SK-MEL-5 (cell line): ENCODE measurements at regions not wholly inside any gene's neighbourhood (a gene's known extent, or its start where the extent isn't known, plus 50 kb on each side); places are given as distances from the start of the nearest gene placed in this dataset.

Experiments used
- DNase-seq: peaks from one replicate; pipeline ENCODE4 v3.0.0-alpha.2; 2016; ENCODE audit warnings: low read depth, low spot score
- in situ Hi-C: cut with HindIII; loops from 2 replicates; pipeline ENCODE4 v1.10.0; 2016; ENCODE audit warnings: low sequenced_read_pairs, high pct_unique_total_duplicates, low pct_unique_long_range_greater_than_20kb

- no peak for DNase-seq
- in situ Hi-C loops = no loop called here
Measured at GRCh38 chrX:147675819-147676218, 235.9 kb upstream of the FMR1 start.

DNA sequence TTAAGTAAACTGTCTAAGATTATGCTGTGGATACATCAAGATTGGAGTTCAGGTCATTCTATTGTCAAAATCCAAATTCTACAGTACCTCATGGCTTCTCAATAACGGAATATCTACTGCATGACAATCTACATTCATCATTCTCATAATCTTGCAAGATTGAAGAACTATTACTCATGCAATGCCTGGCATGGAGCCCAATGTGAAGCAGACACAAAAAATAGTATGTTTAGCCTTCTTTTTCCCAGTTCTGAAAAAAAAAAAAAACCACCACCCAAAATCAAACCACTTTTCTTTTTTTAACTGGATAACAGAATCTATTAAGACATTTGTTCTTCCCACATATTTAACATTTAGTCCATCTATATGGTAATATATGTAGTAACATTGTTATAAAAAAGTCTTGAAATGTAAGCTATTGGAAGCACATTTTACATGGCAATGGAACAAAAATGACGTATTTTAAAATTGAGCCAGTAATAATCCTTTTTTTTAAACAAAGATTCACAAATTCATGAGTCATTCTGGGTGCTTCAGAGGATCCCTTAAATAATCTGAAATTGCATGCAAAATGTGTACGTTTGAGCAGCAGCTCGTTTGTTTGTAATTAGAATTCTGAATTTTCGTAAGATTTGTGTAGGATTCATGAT is 232.2 kb upstream of the FMR1 start:
- in situ Hi-C loops = no loop called here
- no peak for DNase-seq

GRCh38 chrX:147680251-147680650 is 231.5 kb upstream of the FMR1 start:
- in situ Hi-C loops = no loop called here
- DNase-seq = no peak

DNA sequence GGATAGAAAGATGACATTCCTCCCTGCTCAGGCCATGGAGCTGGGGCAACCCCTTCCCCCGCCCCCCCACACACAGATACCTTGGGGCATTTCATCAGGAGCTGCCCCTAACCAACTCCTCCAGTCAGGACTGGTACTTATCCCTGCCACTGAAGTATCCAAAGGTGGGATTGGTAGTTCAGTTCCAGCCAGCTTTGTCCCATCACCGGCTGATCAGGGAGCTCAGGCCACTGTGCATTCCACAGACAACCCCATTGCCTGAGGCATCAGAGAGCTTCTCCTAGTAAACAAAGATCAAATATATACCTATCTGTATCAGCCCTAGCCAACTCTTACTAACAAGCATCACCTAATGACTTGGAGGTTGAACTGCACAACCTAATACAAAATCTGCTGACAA is 218.2 kb upstream of the FMR1 start:
- in situ Hi-C loops = no loop called here
- DNase-seq = no peak

DNA sequence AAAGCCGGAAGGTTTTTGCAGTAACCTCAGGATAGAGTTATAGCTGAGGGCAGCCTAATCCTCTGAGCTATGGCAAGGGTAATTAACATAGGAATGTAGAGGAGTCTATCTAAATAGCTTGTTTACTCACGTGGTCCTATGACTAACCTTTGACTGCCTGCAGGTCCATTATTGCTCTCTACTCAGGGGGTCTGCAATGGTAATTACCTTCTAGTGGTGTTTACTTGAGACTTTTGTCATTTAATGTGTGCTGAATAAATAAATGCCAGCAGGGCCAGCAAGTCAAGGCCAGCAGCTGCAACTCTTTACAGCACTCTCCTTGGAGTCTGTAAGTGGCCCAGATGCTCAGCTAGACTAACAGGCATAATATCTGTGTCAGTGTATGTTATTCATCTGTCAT is 212.7 kb upstream of the FMR1 start:
- no peak for DNase-seq
- in situ Hi-C loops = no loop called here

DNA sequence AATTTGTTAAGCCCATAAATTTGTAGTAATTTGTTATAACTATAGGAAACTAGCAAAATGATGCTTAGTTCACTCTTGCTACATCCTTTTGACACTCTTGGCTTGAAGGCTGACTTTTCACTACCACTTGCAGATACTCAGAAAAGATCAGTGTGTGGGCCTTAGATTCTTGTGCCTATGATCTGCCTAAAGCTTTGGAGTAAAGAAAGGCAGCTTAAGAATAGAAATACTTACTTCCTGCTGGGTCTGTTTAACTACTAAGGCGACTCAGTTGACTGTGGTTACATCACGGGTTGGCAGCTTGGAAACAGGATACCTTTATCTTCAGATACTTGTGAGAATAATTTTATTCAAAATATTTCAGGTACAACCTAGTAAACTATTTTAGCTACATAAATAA is 201.4 kb upstream of the FMR1 start:
- in situ Hi-C loops = no loop called here
- no peak for DNase-seq

GRCh38 chrX:147733369-147733768 is 178.3 kb upstream of the FMR1 start:
- no peak for DNase-seq
- in situ Hi-C loops = no loop called here

GRCh38 chrX:147735364-147735763 is 176.4 kb upstream of the FMR1 start:
- DNase-seq = no peak
- in situ Hi-C loops = no loop called here

GRCh38 chrX:147736045-147736444 is 175.7 kb upstream of the FMR1 start:
- in situ Hi-C loops = no loop called here
- DNase-seq = no peak

GRCh38 chrX:147737690-147738089 is 174.0 kb upstream of the FMR1 start:
- in situ Hi-C loops = no loop called here
- DNase-seq = no peak

DNA sequence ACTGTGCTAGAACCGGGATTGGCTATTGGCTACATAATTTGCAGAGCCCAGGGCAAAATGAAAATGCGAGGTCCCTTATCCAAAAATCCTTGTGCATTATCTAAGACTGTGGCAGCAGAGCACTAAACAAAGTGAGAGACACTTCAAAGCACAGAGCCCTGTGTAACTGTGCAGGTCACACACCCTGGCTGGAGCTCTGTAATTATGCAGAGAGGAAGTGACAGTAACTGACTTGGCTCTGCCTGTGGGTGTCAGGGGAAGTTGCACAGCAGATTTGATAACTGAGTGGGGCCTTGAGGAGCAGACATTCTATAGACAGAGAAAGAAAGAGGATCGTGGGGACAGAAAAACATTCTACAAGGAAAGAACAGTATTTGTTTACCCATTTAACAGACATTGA is 173.5 kb upstream of the FMR1 start:
- DNase-seq = no peak
- in situ Hi-C loops = no loop called here

DNA sequence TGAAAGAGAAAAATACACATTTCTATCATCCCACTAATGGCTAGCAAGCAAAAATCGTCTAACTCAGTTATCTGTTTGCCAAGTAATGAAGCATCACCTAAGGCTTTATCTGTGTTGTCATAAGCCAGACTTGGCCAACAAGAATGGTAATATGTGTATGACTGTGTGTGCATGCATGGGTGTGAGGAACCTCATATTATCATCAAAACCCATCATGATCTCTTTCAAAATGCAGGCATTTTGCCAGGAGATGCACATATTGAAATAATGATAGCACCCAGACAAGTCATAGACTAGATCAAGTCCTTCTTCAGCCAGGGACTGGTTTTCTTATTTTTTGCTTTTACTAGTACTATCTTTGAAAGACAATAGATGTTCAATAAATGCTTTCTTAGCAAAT is 172.5 kb upstream of the FMR1 start:
- DNase-seq = no peak
- in situ Hi-C loops = no loop called here

DNA sequence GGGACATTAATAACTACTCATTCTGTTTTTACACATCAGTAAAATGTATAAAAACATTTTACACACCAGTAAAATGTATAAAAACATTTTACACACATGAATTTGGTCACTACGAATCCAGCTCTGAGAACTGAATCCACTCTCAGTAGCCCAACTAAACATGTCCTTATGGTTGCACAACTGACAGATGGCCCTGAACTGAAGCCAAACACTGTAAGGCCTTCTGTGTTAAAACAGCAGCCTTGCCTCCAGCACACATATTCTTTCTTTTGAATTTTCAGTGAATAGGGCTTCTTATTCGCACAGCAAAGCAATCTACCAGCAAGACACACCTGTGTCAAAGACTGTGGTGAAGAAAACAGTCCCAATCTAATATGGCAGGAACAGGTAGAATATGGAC is 169.9 kb upstream of the FMR1 start:
- no peak for DNase-seq
- in situ Hi-C loops = no loop called here

- in situ Hi-C loops = no loop called here
Measured at GRCh38 chrX:147749308-147749707, 162.4 kb upstream of the FMR1 start.

GRCh38 chrX:147757750-147758149 is 154.0 kb upstream of the FMR1 start:
- no peak for DNase-seq
- in situ Hi-C loops = no loop called here

More at GRCh38 chrX:147749308-147749707, 162.4 kb upstream of the FMR1 start:
- DNase-seq = no peak

DNA sequence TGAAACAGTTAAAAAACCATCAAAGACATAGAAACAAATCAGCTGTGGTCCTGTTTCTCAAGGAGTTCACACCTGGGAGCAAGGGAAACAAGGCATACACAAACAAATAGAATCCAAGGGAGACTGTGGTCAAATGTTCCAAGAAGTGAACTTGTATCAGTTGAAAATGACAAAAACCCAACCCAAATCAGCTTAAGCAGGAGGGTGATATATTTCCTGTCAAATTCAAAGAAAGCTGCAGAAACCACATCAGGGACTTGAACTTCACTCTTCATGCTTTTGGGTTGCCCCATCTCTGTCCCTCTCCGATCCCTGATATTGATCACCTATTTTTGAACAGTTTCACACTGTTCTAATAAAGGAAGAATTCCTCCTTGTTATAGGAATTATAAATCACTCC is 148.6 kb upstream of the FMR1 start:
- in situ Hi-C loops = no loop called here
- no peak for DNase-seq

DNA sequence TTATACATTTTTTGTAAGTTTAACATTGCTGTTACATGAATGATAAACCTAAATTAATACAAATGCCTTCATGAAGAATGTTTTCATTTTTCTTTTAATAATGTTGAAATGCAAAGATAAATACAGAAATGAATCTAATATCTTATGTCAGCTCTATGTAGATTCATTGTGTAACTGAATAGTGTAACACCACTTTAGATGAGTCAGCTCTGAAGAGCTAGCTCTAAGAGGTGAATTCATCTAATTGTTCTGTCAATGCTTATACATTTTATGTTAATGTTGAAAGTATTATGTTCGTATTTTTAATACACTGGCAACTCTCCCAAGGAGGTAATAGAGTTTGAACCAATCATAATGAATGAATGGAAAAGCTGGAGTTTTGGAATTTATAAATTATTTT is 146.9 kb upstream of the FMR1 start:
- in situ Hi-C loops = no loop called here
- DNase-seq = no peak

DNA sequence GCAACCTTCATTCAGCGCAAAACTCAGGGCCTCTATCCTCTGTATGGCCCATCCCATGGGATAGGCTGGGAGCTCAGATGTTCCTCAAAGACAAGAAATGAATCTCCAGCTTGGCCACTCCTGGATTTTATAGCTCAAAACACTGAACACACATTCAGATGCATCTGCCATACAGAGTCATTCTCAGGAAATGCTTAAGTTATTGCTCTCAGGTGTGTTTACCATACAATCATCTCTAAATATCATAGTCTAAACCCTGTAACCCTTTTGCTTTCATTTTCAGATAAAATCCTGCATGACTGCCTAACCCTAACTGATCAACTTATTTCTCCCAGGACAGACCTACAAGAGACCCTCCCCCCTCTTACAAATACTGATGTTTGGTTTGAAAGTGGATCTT is 140.9 kb upstream of the FMR1 start:
- DNase-seq = no peak

DNA sequence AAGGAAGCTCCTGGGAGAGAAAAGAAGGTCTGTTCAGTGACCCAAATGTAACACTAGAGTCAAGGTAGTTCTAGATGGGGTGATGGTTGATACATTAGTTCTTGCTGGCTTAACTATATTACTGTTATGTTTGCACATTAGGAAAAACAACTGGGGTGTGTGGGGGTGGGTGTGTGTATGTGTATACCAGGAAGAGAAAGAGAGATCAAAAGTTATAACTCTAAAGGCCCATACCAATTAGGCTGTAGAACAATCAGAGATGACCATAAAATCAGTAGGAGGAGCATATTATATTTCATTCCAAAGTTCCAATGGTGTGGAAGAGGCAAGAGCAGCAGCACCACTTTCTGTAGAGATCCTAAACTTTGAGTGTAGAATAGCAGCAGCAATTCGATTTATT is 134.7 kb upstream of the FMR1 start:
- no peak for DNase-seq
- in situ Hi-C loops = no loop called here

More for the DNA sequence above, 140.9 kb upstream of the FMR1 start:
- in situ Hi-C loops = no loop called here

- DNase-seq = no peak
- in situ Hi-C loops = no loop called here
Measured at GRCh38 chrX:147779173-147779572, 132.5 kb upstream of the FMR1 start.
